Stimulated activated CD4-positive, alpha-beta T cell treated with anti-CD3 and anti-CD28 coated beads, Interleukin-15, amount 100 ng/mL, for 48 hours (primary cell): ENCODE measurements at regions not wholly inside any gene's neighbourhood (a gene's known extent, or its start where the extent isn't known, plus 50 kb on each side); places are given as distances from the start of the nearest gene placed in this dataset.

Source experiments
- DNase-seq, 2 donors: peaks; one replicate each; pipeline ENCODE4 v3.0.0-alpha.2; 2020; ENCODE audit warnings: low read depth in 2 of 2

GRCh38 chr6:141313986-141314385 lies 818.7 kb upstream of the GJE1 start:
- DNase-seq: no peak

GRCh38 chr6:141309295-141309694 lies 823.4 kb upstream of the GJE1 start:
- no peak for DNase-seq

- no peak for DNase-seq
Measured at GRCh38 chr6:141307309-141307998, 825.3 kb upstream of the GJE1 start.

- no peak for DNase-seq
Measured at GRCh38 chr6:141303907-141304306, 828.8 kb upstream of the GJE1 start.

GRCh38 chr6:141301779-141302178 lies 830.9 kb upstream of the GJE1 start:
- DNase-seq: no peak

GRCh38 chr6:141290941-141291721 lies 841.6 kb upstream of the GJE1 start:
- DNase-seq: no peak

GRCh38 chr6:141288947-141289346 lies 843.8 kb upstream of the GJE1 start:
- no peak for DNase-seq

- no peak for DNase-seq
Measured at GRCh38 chr6:141282263-141282662, 850.5 kb upstream of the GJE1 start.

GRCh38 chr6:141269684-141270083 lies 863.0 kb upstream of the GJE1 start:
- no peak for DNase-seq

GRCh38 chr6:141267420-141267819 lies 865.3 kb upstream of the GJE1 start:
- no peak for DNase-seq

- DNase-seq: no peak
Measured at GRCh38 chr6:141265756-141266623, 866.7 kb upstream of the GJE1 start.

- DNase-seq: no peak
Measured at GRCh38 chr6:141264101-141264500, 868.6 kb upstream of the GJE1 start.

GRCh38 chr6:141261672-141262060 lies 871.1 kb upstream of the GJE1 start:
- DNase-seq: no peak

- DNase-seq: no peak
Measured at GRCh38 chr6:141261016-141261671, 871.6 kb upstream of the GJE1 start.

GRCh38 chr6:141260627-141261015 lies 872.1 kb upstream of the GJE1 start:
- DNase-seq: no peak

- no peak for DNase-seq
Measured at GRCh38 chr6:141259807-141260206, 872.9 kb upstream of the GJE1 start.

- no peak for DNase-seq
Measured at GRCh38 chr6:141259091-141259490, 873.6 kb upstream of the GJE1 start.

- DNase-seq: no peak
Measured at GRCh38 chr6:141258516-141258915, 874.2 kb upstream of the GJE1 start.

GRCh38 chr6:141254336-141254735 lies 878.4 kb upstream of the GJE1 start:
- no peak for DNase-seq

GRCh38 chr6:141252828-141253608 lies 879.7 kb upstream of the GJE1 start:
- no peak for DNase-seq

- no peak for DNase-seq
Measured at GRCh38 chr6:141251286-141251685, 881.4 kb upstream of the GJE1 start.
